Choroid plexus epithelial cell (primary cell): ENCODE measurements at regions not wholly inside any gene's neighbourhood (a gene's known extent, or its start where the extent isn't known, plus 50 kb on each side); places are given as distances from the start of the nearest gene placed in this dataset.
"Not testable (repeated sequence)": the region's sequence is repeated elsewhere in the genome, so short reads cannot be mapped to it uniquely, and the experiment has no call there.

ENCODE experiments used
- DNase-seq: peaks from one replicate; pipeline ENCODE4 v3.0.0-alpha.2; 2010; ENCODE audit warnings: low read depth
- H3K4me3 ChIP-seq: 2 replicates; pipeline ENCODE4 v1.5.1; 2011; ENCODE audit warnings: low read depth, mild to moderate bottlenecking, control low read depth, low read length, moderate library complexity
- CTCF ChIP-seq: conservative IDR thresholded peaks from 2 replicates; pipeline ENCODE4 v1.5.1; 2011; ENCODE audit warnings: low read depth, mild to moderate bottlenecking, control low read depth, inconsistent platforms, low read length, moderate library complexity

GRCh38 chr2:13821255-13821880, 811.1 kb upstream of the LRATD1 start:
- H3K4me3 ChIP-seq = no peak overlapping the region
- DNase-seq = peak; percentile 87
- TF ChIP-seq CTCF = no peak

- TF ChIP-seq CTCF = no peak
- no peak overlapping the region for H3K4me3 ChIP-seq
- DNase-seq = no peak
Measured at GRCh38 chr2:13822365-13822764, 810.2 kb upstream of the LRATD1 start.

GRCh38 chr2:13826314-13826853, 806.1 kb upstream of the LRATD1 start:
- TF ChIP-seq CTCF = no peak
- H3K4me3 ChIP-seq = no peak overlapping the region
- no peak for DNase-seq

- no peak for DNase-seq
- H3K4me3 ChIP-seq = no peak overlapping the region
- no peak for TF ChIP-seq CTCF
Measured at GRCh38 chr2:13858626-13859025, 773.9 kb upstream of the LRATD1 start.

- not testable (repeated sequence) for H3K4me3 ChIP-seq, DNase-seq
Measured at GRCh38 chr2:13868275-13868674, 764.2 kb upstream of the LRATD1 start.

- DNase-seq = no peak
- no peak for TF ChIP-seq CTCF
- no peak overlapping the region for H3K4me3 ChIP-seq
Measured at GRCh38 chr2:13876491-13877037, 756.0 kb upstream of the LRATD1 start.

GRCh38 chr2:13877571-13877970, 754.9 kb upstream of the LRATD1 start:
- DNase-seq = no peak
- TF ChIP-seq CTCF = no peak
- H3K4me3 ChIP-seq = no peak overlapping the region
